ENCODE measurements at regions not wholly inside any gene's neighbourhood (a gene's known extent, or its start where the extent isn't known, plus 50 kb on each side); places are given as distances from the start of the nearest gene placed in this dataset.
"Not testable (repeated sequence)": the region's sequence is repeated elsewhere in the genome, so short reads cannot be mapped to it uniquely, and the experiment has no call there.

- no peak for DNase-seq (ENCODE audit: low read depth)
Observed at GRCh38 chr5:96193946-96194345, 232.3 kb upstream of the ELL2 start.

GRCh38 chr5:96189987-96190386, 228.3 kb upstream of the ELL2 start:
- TF ChIP-seq CTCF (conservative IDR thresholded peaks at IDR 0.05; ENCODE audit: low read depth, low read length), result no peak
- H3K4me3 ChIP-seq (ENCODE audit: low read depth, low read length), result no peak overlapping the region
- no peak for DNase-seq (ENCODE audit: low read depth)

More at GRCh38 chr5:96193946-96194345, 232.3 kb upstream of the ELL2 start:
- TF ChIP-seq CTCF (conservative IDR thresholded peaks at IDR 0.05; ENCODE audit: low read depth, low read length), result no peak
- H3K4me3 ChIP-seq (ENCODE audit: low read depth, low read length), result no peak overlapping the region

- no peak overlapping the region for H3K4me3 ChIP-seq (ENCODE audit: low read depth, low read length)
- no peak for DNase-seq (ENCODE audit: low read depth)
- no peak for TF ChIP-seq CTCF (conservative IDR thresholded peaks at IDR 0.05; ENCODE audit: low read depth, low read length)
Observed at GRCh38 chr5:96189028-96189826, 227.6 kb upstream of the ELL2 start.

GRCh38 chr5:96187309-96188027, 225.8 kb upstream of the ELL2 start:
- no peak for DNase-seq (ENCODE audit: low read depth)
- no peak overlapping the region for H3K4me3 ChIP-seq (ENCODE audit: low read depth, low read length)
- no peak for TF ChIP-seq CTCF (conservative IDR thresholded peaks at IDR 0.05; ENCODE audit: low read depth, low read length)

GRCh38 chr5:96184510-96184909, 222.9 kb upstream of the ELL2 start:
- not testable (repeated sequence) for DNase-seq (ENCODE audit: low read depth); H3K4me3 ChIP-seq (ENCODE audit: low read depth, low read length)

GRCh38 chr5:96180684-96181435, 219.2 kb upstream of the ELL2 start:
- H3K4me3 ChIP-seq (ENCODE audit: low read depth, low read length), result no peak overlapping the region
- DNase-seq (ENCODE audit: low read depth), result no peak
- no peak for TF ChIP-seq CTCF (conservative IDR thresholded peaks at IDR 0.05; ENCODE audit: low read depth, low read length)

- TF ChIP-seq CTCF (conservative IDR thresholded peaks at IDR 0.05; ENCODE audit: low read depth, low read length), result no peak
- H3K4me3 ChIP-seq (ENCODE audit: low read depth, low read length), result no peak overlapping the region
- DNase-seq (ENCODE audit: low read depth), result peak; percentile 41
Observed at GRCh38 chr5:96177303-96177869, 215.7 kb upstream of the ELL2 start.

All from epithelial cell of proximal tubule (primary cell).